Stimulated activated naive CD4-positive, alpha-beta T cell (primary cell): ENCODE measurements at regions not wholly inside any gene's neighbourhood (a gene's known extent, or its start where the extent isn't known, plus 50 kb on each side); places are given as distances from the start of the nearest gene placed in this dataset.
"Not testable (repeated sequence)": the region's sequence is repeated elsewhere in the genome, so short reads cannot be mapped to it uniquely, and the experiment has no call there.

ENCODE experiments used
- DNase-seq, 6 experiments: peaks; one replicate each; lab custom pipeline; 2025; lab: John Stamatoyannopoulos, UW

DNA sequence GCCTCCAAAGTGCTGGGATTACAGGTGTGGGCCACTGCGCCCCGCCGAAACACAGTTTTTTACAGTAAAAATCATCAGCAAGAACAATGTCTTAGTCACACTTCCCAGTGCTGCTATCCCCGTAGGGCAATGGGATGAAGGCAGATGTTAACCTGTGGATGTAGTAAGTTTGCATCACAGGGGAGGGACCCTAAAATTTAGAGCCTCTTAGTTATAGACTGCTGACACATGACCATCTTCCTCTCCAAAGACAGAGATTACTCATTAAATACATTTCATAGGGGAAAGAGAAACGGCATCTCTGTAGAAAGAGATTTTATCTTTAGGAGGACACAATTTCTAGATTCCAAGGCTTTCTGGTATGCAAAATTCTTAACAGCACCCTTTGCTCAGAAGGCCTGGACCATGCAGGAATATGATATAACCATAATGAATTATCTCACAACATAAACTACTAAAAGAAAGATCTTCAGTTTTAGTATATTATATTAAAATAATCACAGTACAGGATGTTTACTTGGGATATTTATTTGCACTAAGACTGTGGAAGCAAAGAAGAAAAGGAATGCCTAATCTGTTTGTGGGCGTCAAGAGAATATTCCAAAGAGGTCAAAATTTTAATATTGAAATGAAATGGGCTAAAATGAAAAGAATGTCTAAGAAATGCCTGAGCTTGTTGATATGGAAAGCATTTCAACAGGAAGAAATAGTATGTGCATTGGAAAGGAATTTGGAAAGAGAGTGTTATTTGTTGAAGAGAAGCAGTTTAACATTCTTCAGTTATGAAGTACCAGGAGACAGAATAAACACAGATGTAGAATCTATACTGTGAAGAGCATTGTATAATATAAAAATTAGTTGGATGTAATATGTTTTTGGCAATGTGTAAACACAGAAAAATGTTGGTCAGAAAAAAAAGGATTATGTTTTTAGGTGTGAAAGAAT, 1228.3 kb upstream of the CHAC2 start:
- no peak for DNase-seq

DNA sequence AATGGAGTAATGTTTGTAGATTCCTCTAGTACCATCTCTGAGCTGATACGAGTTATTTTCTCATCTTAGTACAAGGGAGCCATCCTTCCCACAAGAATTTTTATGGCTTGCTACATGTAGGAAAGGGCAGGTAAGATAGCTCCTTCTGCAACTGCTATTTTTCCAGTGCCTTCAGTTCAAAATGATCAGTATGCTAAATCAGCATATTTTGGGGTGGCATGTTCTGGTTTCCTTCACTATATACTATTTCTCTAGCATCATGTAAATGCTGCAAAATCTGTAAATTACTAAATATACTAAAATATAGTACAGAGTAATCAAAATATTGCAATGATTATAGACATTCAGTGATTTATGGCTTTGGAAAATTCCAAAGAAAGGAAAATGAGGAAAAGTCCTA, 1230.0 kb upstream of the CHAC2 start:
- no peak for DNase-seq

DNA sequence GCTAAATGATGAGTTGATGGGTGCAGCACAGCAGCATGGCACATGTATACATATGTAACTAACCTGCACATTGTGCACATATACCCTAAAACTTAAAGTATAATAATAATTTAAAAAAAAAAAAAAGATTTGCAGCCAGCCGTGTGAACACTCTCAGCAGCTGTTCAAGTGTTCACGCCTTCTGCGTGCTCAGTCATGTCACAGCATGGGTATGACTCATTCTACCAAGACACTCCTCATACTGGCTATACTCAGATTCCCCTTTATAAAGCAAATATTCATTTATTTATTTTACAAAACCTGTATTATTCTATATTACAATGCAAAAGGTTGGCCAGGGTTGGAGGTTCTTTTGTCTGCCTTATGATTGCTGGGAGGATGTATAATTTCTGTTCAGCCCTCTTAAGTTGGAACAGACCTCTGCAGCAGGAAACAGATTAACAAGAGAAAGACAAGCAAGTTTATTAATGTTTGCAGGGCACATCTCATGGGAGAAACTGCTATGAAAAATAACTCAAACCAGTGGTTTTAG, 1230.6 kb upstream of the CHAC2 start:
- no peak for DNase-seq

DNA sequence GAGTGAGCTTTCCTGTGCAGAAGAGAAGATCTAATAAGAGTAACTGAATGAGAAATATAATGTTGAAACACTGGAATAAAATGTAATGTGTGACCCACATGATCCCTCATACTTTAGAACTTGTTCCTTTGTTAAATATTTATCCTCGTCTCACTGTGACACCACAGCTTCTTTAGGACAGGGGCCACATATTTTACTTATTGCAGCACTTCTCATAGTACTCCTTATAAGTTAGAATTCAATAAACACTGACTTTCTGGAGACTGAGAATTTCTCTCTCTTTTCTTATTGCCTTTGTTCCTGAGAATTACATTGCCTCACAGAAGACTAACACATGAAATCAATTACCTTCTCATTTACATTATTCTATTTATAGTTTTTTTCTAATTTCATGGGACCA, 1234.6 kb upstream of the CHAC2 start:
- DNase-seq = no peak

DNA sequence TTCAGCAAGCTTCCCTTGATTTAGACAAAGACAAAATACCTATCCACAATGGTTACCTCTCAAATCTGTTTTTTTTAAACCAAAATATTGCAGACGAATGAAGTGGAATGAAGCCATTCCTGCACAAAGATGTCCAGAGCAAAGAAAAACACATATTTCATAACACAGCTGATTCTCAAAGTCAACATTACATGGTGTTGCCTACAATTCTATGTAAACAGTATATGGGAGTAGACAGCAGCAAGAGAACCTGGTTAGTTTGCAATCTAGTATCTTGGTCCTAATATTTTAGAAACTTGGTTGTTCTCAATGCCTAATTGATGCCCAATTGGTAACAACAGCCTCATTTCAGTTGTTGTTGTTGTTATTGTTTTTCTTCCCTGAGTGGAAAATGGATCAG, 1240.9 kb upstream of the CHAC2 start:
- no peak for DNase-seq

DNA sequence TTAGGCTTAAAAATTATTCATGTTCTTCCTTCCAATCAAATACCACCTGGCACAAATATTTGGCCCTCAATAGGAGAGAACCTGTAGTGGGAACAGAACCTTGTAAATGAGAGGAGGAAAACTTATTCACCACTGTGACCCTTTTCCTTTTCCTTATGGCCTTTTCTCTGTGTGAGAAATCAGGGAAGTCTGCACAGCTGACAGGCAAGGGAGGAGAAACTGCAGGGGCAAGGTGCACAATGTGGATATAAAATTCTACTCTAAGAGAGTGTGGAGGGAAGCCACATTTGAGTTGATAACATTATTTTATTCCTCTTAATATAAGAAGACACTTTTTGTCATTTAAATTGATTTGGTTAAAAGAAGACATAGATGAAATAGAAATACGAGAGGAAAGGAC, 1247.0 kb upstream of the CHAC2 start:
- DNase-seq = no peak

DNA sequence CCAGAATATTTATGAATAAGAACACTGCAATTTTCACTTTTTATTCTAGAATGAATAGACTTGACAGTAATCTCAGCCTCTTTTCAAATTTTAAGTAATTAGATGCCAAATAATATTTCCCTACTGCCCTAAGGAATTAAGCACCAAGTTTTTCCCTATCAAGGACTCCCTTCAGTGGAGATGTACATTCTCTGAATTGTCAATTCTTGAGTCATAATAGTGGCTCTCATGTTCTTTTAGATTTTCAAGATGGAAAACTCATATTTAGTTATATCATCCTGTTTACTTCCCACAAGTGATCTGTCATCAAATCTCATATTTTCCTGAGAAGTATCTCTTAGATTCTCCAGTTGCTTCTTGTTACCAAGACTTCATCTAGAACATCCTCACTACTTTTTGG, 1248.9 kb upstream of the CHAC2 start:
- DNase-seq = no peak

DNA sequence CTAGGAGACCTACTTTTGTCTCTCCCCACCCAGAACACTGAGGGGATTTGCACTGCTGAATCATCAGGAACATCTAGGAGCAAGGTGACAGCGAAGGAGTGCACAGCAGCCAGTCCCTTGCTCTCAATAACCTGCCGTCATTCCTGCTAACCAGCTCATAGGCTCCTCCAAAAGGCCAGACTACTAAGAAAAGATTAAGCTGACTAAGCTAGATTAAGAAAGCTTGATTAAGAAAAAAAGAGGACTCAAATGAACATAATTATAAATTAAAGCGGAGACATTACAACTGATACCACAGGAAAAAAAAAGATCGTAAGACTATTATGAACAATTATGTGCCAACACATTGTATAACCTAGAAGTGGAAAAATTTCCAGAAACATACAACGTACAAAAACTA, 1254.8 kb upstream of the CHAC2 start:
- DNase-seq = no peak

DNA sequence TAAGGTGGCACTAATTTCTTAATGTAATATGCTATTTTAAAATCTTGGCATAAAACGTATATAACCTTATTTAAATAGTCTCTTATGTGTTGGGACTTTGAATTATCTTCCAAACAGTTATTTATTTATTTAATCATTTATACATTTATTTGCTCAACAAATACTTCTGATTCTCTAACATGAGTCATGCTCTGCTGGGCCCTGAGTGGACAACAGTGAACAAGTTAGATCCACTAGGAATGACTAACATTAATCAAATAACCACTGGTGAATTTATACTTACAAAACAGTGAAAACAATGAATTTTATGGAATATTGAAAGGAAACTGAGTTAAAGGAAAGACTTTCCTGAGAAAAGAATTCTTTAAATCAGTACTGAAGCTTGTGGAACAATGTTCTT, 1257.2 kb upstream of the CHAC2 start:
- no peak for DNase-seq

DNA sequence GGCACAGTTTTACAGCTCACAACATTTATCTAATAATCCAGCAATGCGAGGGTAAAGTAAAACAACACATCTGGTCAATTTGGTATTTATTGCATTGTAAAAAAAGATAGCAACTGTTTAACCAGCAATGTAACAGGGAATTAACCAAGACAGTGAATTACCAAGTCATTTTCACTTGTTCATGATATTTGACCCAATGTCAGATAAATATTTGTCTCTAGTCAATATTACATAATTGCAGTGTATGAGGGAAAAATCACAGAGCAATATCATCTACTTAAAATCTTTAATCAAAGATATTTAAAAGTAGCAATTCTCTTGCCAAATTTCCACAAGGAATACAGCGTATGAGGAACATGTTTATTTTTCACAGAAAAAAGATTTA, 1265.1 kb upstream of the CHAC2 start:
- DNase-seq = no peak

DNA sequence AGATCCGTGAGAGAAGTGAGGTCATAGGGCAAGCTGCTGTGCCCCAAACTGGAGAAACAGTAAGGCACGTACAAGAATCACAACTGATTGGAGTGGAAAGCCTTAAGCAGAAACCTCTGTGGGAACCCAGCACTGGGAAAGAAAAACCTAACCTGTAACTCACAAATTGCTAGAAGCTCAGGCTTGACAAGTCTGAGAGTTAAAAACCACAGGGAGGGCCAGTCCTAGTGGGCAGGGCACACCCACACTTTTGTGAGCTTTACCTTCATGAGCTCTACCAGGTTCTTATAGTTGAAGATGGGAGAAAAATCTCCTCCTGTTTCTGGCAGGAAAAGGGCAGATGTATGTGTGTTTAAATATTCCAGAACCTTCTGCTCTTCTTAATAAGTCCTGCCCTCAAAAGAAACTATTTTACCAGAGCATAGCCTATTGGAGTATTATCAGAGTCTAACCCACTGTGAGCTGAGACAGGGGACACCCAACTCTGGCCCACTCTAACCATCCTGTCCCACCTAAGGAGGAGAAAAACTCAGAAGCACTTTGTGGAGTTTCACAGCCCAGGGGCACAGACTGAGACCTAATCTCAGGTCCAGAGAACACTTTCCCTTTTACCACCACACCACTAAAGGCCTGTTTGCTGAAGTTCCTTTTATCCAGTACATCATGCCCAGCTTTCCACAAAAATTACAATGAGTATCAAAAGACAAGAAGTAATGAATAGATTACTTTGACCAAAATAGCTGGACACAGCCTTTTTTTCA, 1265.7 kb upstream of the CHAC2 start:
- no peak for DNase-seq

DNA sequence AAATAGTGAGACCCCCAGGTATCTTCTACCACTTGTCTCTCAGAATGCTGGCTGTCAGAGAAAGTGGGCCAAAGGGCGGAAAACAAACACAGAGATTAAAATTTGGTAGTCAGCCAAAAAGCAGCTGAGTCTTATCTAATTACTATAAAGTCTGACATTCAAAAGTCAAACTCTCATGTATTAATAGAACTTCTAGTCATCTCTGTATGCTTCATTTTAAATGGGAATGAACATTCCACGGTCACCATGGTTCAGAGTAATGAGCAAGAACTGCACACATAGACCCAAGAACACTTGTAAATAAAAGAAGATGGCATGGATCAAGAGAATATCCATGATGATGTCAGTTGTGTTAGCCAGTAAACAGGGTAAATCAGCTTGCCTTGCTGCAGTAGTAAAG, 1267.0 kb upstream of the CHAC2 start:
- DNase-seq = no peak

DNA sequence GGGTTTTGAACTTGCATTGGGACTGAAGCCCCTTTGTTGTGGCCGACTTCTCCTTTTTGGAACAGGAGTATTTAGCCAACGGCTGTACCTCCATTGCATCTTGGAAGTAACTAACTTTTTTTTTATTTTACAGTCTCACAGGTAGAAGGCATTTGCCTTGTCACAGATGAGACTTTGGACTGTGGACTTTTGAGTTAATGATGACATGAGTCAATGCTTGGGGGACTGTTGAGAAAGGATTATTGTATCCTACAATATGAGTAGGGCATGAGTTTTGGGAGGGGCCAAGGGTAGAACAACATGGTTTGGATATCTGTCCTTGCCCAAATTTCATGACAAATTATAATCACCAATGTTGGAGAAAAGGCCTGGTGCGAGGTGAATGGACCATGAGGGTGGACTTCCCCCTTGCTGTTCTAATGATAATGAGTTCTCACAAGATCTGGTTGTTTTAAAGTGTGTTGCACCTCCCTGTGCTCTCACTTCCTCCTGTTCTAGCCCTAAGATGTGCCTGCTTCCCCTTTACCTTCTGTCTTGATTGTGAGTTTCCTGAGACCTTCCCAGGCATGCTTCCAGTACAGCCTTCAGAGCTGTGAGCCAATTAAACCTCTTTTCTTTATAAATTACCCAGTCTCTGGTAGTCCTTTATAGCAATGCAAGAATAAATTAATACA, 1269.4 kb upstream of the CHAC2 start:
- no peak for DNase-seq

DNA sequence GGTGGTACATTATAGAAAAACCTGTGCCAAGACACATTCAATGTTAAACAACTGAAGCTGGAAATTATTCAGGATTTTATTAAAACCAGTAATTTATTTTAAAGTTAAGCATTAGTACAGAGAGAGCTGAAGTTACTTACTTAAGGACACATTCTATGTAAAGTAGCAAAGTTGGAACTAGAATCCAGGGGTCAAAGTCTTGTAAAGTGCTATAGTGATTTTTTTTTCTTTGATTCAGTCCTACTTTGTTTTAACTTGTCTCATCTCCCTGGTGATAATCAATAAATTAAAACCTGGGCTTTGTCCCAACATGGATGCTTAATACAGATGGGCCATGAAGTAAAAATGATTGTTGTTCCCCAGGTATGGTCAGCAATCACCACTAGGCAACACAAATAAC, 1271.8 kb upstream of the CHAC2 start:
- no peak for DNase-seq

DNA sequence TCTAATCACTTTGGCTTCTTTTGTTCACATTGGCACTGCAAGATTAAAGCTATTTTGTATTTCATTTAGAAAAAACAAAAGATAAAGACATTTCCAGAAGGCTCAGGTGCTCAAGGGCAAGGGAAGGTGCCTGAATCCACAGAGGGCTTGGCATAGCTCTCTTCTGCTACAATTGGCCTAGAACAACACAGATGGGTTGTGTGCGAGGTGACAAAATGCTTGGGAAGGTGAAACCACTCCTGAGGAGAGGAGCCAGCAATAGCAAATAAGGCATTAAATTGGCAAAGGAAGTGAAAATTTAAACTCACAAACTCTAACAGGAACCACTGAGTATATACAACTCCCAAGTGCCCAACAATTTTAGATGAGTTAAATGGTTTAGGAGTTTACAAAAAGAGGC, 1290.4 kb upstream of the CHAC2 start:
- no peak for DNase-seq

DNA sequence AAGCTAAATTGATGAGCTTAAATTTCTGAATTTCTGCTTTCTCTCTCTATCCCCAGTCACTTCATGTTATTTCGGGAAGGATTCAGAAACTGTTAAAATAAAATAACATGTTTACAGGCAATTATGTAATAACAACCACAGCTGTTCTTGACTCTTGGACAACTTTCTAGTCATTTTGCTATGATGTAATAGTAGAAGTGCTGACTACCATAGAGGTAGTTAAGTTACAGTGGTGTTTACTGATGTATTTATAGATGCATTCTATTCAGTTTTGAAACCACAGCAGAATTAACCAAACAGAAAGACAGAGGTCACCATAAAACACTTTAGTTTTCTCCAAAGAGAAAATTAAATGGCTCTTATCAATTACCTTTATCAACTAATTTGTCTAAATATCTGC, 1292.0 kb upstream of the CHAC2 start:
- DNase-seq = no peak

DNA sequence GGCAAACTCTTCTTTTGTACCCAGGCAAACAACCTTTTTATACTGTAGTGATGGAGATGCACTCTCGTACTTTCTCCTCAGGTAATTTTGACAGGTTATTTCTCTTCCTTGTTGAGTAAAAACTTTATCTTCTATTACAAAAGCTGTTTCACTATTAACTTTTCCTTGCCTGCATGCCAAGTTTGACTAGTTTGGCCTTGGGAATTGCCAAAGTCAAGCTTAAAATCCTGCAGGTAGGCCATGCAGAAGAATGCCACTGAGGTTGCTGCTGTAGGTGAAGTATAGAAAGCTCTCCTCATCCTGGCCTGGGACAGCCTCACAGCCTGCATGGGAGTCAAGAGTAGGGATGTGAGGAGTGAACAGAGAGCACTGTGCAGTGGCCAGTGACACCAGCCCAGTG, 1293.5 kb upstream of the CHAC2 start:
- DNase-seq = no peak

DNA sequence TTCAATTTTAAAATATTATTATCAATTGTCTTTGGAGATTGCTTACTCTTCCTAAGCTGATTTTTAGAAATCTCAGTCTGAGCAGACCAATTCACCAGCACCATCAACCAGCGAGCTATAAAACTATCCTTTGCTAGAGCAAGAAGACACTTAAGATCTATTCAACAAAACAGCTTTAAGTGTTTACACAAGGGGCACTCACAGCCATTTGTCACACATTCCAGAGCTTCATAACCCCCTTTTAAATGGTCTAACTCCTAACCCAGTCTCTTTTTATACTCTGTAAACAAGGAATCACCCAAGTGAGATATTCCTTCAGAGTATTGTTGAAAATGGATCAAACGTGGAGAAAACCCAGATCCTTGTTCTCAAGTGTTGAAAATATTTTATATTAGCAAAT, 1294.1 kb upstream of the CHAC2 start:
- DNase-seq = no peak

DNA sequence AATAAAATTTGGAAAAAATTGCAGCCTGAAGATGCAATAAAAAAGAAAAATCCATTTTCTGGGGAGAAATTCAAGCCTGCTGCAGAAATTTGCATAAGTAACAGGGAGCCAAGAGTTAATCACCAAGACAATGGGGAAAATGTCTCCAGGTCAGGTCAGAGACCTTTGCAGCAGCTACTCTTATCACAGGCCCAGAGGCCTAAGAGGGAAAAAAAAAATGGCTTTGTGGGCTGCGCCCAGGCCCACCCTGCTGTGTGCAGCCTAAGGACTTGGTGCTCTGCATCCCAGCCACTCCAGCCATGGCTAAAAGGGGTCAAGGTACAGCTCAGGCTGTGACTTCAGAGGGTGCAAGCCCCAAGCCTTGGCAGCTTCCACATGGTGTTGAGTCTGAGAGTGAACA, 1297.1 kb upstream of the CHAC2 start:
- not testable (repeated sequence) for DNase-seq

DNA sequence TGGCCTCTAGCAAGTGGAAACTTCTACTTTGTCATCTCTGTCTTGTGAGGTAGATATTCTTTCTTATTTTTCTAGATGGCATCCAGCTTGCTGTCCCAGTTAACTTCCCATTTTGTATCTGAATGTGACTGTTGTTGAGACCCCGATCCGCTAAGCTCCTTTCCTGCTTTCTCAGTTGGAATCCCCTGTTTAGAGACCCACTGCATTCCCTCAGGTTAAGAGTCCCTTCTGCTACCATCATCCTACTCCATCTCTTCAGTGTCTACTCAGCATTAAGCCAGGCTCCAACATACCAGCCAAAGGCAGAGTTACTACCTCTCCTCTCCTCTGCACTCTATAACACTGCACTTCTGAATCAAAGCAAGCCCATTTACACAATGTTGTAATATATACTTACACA, 1300.4 kb upstream of the CHAC2 start:
- no peak for DNase-seq

DNA sequence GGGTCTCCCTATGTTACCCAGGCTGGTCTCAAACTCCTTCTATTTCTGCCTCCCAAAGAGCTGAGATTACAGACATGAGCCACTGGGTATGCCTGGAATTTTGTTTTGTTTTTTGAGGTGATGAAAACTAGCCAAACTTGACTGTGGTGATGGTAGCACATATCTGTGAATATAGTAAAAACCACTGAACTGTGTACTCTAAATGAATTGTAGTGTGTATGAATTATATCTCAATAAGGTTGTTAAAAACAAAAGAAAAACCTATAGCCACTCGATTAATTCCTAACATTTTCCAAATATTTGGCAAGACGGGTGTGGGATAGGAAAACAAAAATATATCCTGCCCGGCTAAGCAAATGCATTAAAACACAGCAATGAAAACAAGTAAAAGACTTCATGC, 1302.3 kb upstream of the CHAC2 start:
- DNase-seq = no peak

DNA sequence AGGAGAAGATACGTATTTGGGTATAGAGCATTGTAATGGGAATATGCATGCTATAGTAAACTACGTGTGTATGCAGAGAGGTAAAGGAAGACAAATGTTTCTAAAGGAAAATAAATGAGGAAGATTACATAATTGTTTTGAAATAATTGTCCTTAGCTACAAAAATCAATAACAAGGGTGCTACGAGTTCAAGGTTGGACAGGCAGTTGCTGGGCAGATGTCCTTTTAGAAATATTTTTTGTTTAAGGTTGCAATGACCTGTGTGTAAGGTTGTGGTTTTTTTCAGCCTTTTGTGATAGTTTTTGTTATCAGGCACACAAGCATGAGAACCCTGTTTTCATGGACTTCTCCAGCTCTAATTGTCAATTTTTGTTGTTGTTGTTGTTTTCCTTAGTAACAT, 1304.1 kb upstream of the CHAC2 start:
- no peak for DNase-seq
